ENCODE measurements at regions not wholly inside any gene's neighbourhood (a gene's known extent, or its start where the extent isn't known, plus 50 kb on each side); places are given as distances from the start of the nearest gene placed in this dataset.

- no peak for DNase-seq (ENCODE audit: low spot score)
- TF ChIP-seq CTCF (conservative IDR thresholded peaks at IDR 0.05; ENCODE audit: low read depth), result no peak
- no peak overlapping the region for H3K27ac ChIP-seq
- POLR2A ChIA-PET (ENCODE audit: low non-redundant PET), result no interaction called here
- CTCF ChIA-PET, result interaction anchor here (0.6 kb wide), 1 partner anchor 1024 kb away, joined by 4 read pairs; no protein-coding TSS in a partner anchor
These were observed 338.9 kb downstream of the KLF5 start for GRCh38 chr13:73397496-73398305.

GRCh38 chr13:73394066-73394465, 335.3 kb downstream of the KLF5 start:
- no peak for TF ChIP-seq CTCF (conservative IDR thresholded peaks at IDR 0.05; ENCODE audit: low read depth)
- ChIA-PET CTCF (no interaction called here), POLR2A (ENCODE audit: low non-redundant PET) (no interaction called here)
- no peak for DNase-seq (ENCODE audit: low spot score)
- no peak overlapping the region for H3K27ac ChIP-seq

GRCh38 chr13:73390100-73390499, 331.3 kb downstream of the KLF5 start:
- no peak for TF ChIP-seq CTCF (conservative IDR thresholded peaks at IDR 0.05; ENCODE audit: low read depth)
- no peak for DNase-seq (ENCODE audit: low spot score)
- ChIA-PET POLR2A (ENCODE audit: low non-redundant PET) (interaction anchor here (0.5 kb wide), 1 partner anchor 372 kb away, joined by 4 read pairs; no protein-coding TSS in a partner anchor), CTCF (interaction anchor here (0.6 kb wide), 1 partner anchor 41 kb away, joined by 3 read pairs; no protein-coding TSS in a partner anchor)
- no peak overlapping the region for H3K27ac ChIP-seq

- no peak overlapping the region for H3K27ac ChIP-seq
- DNase-seq (ENCODE audit: low spot score), result no peak
- TF ChIP-seq CTCF (conservative IDR thresholded peaks at IDR 0.05; ENCODE audit: low read depth), result no peak
- POLR2A ChIA-PET (ENCODE audit: low non-redundant PET), result interaction anchor here (0.5 kb wide), 1 partner anchor 147 kb away, joined by 3 read pairs; no protein-coding TSS in a partner anchor
- CTCF ChIA-PET, result interaction anchor here (0.7 kb wide), 1 partner anchor 30 kb away, joined by 3 read pairs; no protein-coding TSS in a partner anchor
These were observed 329.8 kb downstream of the KLF5 start for GRCh38 chr13:73388586-73388985.

- ChIA-PET POLR2A (ENCODE audit: low non-redundant PET) (no interaction called here), CTCF (no interaction called here)
- DNase-seq (ENCODE audit: low spot score), result no peak
- no peak overlapping the region for H3K27ac ChIP-seq
- no peak for TF ChIP-seq CTCF (conservative IDR thresholded peaks at IDR 0.05; ENCODE audit: low read depth)
These were observed 328.5 kb downstream of the KLF5 start for GRCh38 chr13:73387318-73387717.

GRCh38 chr13:73385848-73386247, 327.0 kb downstream of the KLF5 start:
- no peak overlapping the region for H3K27ac ChIP-seq
- no peak for DNase-seq (ENCODE audit: low spot score)
- ChIA-PET POLR2A (ENCODE audit: low non-redundant PET) (no interaction called here), CTCF (no interaction called here)
- no peak for TF ChIP-seq CTCF (conservative IDR thresholded peaks at IDR 0.05; ENCODE audit: low read depth)

Data from RWPE1 (cell line).